GM19397 (cell line): ENCODE measurements at regions not wholly inside any gene's neighbourhood (a gene's known extent, or its start where the extent isn't known, plus 50 kb on each side); places are given as distances from the start of the nearest gene placed in this dataset.

Experiments
- ATAC-seq: cut with Tn5 transposase; IDR thresholded peaks from one replicate; pipeline ENCODE4 v1.9.1; 2021; ENCODE audit warnings: mild to moderate bottlenecking, moderate library complexity; ENCODE audit not compliant: unreplicated experiment

DNA sequence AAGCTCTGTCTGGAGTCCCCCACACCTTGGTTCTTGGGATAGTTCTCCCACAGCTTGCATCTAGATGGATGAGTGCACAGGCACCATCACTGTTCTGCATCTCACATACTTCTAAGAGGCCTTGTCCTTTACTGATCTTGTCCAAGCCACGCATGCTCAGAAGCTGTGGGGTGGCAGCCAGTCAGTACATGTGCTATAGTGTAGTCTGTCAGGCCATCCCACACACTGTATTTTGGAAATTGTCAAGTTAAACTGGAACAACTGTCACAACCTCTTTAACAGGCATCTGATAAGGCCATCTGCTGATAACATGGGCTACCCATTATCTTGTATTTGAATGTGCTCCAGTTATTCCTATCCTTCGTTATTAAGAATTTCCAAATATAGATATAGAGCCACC is 296.5 kb upstream of the AZI2 start:
- ATAC-seq, result no peak

DNA sequence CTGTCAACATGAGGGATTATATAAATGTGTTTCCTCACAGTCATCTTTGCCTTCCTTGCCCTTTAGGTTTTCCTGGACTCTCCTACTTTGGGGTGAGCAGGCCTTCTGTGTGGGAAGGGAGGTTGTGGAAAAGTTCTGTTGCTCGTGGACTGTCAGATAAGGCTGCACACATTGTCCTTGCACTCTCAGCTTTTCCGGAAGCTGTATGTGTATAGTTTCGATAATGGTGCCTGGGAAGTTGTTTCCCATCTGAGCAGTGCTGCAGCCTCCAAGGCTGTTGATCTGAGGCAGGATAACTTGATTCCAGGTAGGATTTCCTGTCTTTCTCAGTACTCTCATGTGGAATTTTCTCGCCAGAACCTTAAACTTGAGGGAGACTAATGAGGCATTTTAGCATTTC is 297.8 kb upstream of the AZI2 start:
- ATAC-seq, result no peak

DNA sequence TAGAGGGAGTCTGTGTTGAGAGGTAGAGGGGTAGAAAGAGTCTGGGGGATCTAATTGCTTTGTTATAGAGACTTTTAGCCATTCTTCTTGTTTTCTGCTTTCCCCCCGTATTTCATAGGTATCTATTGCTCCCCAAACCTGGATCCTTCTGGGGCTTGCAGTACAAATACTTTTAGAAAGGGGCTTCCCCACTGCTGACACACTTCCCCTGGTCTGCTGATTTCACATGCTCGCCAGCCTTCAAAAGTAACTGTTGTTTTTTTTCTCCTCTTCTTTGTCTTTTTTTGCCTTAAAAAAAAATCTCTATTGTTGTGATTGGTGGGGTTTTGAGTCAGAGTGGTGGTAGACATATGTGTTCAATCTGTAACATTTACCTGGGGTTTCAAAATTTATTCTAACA is 300.6 kb upstream of the AZI2 start:
- ATAC-seq, result no peak

DNA sequence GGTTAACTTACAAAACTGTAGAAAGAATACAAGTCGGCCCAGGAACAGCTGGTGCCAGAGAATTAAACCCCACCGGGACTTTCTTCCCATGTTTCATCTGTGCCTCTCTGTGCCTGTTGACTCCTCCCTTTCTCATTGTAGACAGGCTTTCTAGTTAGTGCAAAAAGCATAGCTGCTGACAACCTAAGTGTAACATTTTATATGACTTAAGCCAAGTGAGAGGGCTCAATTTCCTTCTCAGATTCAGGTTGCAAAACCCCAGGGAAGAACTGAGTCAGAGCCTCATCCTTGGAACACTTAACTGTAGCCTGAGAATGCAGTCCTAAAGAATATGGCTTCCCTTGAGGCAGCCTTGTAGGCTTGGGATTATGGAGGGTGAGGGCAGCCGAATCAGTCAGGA is 302.5 kb upstream of the AZI2 start:
- ATAC-seq, result no peak

DNA sequence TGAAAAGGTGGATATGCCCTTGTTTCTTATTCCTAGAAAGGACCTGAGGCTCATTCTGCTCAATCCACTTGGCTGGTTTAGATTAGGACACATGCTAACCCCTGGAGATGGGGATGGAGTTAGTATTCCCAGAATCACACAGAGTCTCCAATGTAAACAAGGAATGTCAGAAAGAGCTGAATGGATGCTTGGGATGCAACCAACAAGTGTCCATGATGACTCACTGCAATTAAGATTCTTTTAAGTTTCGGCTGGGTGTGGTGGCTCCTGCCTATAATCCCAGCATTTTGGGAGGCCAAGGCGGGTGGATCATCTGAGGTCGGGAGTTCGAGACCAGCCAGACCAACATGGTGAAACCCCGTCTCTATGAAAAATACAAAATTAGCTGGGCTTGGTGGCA is 315.5 kb upstream of the AZI2 start:
- ATAC-seq, result no peak

DNA sequence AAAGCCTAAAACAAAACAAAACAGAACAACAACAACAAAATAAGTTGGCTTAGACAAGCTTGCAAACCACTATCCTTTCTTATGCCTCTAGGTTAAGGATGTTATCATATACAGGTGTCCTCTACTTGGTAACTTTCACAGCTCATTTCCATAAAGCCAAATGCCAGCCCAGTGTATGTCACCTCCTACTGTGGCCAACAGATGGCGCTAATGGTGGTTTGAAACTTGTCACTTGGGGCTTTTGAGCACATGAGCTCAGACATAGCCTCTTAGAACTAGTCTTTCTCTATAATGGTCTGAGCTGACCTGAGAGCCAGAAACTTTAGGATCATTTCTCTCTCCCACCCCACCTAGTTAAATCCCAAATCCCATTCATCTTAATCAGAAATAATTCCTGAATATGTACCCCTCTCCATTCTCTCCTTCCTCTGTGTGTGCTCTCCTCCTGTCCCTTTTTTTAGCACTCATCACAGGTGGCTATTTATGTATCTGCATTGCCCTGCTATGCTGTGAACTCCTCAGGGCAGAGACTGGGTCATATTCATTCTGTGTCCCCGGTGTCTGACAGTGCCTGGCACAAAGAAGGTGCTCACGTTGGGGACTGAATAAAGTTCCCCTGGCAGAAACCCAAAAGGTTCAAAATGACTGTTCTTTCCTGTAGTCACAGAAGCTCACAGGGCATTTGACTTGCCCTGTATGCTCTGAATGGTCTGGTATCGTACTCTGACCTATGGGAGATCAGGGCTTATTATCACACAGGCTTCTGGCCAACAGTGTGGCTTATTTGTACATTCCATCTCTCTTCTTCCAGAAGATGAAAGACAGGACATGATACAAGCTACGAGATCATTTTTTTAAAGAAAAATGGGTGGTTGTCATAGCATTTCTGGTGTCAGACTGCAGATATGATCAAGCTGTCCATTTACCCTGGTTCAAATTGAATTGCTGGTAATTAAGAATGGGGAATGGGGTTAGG is 319.3 kb upstream of the AZI2 start:
- ATAC-seq, result peak; percentile 94

DNA sequence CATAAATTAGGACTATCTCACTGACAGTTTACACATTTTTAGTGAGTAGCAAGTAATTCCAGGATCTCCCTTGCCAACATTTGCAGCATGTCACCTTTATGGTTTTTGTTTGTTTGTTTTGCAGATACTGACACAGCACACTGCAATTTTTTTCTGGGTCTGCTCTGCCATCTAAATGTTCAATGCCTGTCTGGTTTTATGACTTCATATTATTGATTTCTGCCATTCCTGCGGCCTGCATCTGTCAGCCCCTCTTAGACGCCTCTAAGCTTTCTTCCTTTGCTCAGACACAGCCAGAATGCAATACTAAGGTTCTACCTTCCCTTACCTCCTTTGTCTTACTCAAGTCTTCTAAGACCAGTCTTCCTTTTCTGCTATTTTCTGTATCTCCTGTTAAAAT is 321.2 kb upstream of the AZI2 start:
- ATAC-seq, result no peak

DNA sequence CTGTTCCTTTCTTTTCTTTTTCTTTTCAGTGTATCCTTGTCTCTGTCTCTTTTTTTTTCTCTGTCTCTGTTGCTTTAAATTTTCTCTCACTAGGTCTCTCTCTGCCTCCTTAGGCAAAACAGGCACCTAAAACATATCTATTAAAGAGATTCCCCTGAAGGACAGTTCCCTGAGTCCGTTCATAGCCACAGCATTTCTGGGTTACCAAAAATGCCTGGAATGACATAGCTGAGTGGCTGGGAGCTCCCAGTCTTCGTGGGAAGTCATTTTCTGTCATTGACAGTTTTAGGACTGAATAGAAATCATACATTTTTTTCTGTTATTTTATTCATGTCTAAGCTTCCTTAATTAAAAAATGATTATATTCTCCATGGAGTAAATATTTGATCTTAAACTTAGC is 323.8 kb upstream of the AZI2 start:
- no peak for ATAC-seq

DNA sequence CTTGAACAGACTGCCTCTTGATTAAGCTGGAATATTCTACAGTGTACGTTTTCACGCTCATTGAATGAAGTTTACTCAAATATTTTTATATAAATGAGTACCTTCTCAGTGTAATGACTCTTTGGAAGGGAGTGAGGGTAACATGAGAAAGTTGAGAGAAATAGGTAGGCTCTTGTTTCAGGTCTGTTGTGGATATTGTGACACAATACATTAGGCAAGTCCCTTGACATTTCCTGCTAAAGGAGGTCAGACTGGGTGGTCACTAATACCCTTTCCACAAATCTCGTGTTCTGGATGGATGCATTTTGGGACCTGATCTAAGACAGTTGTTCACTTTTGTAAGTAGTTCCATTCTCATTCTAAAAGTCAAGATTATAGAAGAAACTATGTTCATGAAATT is 324.8 kb upstream of the AZI2 start:
- ATAC-seq, result no peak

DNA sequence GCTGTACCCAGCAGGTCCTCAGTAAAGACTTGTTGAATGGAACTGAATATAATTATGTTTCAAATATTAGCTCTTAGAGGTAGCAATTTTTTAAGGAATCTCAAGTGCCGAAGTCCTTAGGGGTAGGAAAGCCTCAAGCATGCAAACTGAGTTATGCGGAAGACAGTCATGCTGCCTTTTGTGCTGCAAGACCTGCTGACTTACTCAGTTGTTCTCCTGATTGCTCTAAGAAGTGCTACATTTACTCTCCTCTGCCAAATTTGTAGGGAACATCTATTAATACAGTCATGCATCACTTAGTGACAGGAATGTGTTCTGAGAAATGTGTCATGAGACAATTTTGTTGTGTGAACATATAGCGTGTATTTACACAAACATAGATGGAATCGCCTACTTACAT is 325.6 kb upstream of the AZI2 start:
- no peak for ATAC-seq

DNA sequence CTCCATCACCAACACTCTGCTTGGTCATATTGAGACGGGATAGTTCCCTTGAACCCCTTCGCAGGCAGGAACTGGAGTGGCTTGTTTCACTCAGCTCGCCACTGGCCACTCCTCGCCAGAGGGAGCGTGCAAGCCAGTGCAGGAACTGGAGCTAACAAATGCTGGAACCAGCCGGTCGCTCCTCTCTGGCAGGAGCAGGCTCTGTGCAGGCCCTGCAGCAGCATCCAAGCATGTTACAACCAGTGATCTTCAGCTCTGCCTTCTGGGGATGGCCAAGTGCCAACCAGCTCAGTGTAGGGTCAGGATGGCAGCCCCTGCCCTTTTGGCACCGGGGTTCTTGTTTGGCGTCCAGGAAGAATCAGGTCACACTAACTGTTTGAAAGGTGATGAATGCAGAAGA is 329.0 kb upstream of the AZI2 start:
- ATAC-seq, result no peak

DNA sequence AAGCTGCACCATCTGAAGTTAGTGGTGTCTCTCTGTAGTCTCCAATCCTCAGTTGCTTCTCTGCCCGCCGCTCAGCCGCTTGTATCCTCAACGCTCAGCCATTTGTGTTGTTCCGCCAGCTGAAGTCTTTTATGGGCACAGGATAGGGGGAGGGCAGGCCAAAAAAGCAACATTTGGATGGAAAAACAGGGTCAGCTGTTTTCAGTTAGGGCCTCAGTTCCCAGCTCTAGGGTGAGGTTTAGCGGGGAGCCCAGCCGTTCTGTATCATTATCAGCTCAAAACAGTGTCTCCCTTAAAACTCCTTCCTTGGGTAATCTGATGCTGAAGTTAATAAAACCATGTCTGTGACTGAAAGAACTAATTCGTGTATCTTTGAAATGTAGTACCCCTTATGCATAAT is 329.5 kb upstream of the AZI2 start:
- ATAC-seq, result no peak

DNA sequence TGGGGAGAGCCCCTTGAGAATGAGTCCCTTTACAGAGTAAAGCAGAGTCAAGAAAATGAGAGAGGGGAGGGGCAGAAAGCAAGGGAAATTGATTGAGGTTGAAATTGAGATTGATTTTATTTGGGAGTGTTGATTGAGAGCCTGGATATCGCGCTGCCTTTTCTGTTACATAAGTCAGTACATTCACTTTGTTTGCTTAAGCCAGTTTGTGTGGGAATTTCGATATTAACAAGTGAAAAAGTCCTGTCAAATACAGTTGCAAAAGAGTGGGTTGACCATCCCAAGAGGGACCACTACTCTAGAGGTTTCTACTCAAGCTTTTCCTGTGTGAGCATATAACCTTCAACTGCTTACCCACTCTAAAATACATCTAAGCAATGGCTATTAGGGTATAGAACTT is 331.4 kb upstream of the AZI2 start:
- ATAC-seq, result no peak

DNA sequence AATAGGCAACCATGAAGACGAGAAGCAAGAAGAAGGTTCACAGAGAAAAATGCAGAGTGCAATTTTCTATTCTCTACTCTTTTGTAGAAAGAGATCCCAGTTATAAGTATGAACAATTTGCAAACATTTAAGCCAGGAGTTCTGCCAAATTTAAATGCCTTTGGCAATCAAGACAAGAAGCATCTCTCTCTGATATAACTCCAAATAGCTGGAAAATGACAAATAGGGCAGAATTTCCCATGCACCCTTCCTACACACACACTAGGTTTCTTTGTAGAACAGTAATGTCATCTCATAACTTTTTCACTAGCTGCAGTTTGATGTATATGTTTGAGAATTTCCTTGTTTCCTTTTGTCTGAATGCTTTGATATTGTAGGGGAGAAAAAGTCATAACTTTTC is 333.5 kb upstream of the AZI2 start:
- no peak for ATAC-seq

DNA sequence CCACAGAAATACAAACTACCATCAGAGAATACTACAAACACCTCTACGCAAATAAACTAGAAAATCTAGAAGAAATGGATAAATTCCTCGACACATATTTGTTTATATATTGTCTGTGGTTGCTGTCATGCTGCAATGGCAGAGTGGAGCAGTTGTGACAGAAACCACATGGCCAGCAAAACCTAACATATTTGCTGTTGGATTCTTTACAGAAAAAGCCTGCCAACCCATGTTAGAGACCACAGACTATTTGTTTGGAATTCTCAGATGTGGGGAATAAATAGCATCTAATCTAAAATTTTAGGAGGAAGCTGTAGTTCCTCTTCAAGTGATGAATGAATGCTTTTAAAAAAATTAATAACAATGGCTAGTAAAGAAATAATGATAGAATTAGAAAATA is 341.6 kb upstream of the AZI2 start:
- ATAC-seq, result no peak

DNA sequence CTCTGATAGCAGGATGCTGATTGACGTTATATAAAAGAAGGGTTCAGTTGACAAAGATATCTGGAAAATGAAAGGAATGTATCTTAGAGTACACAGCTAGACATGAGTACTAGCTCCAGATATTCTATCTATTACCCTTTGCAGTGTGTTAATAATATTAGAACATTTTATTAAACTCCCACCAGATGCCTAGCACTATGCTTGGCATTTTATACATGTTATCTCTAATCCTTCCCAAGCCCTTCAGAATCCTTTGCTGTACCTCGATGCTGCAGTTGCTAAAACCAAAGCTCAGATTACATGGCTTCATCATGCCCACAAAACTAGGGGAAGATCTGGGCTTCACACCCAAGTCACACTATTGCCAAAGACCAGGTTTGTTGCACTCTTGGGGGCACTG is 350.1 kb upstream of the AZI2 start:
- ATAC-seq, result no peak

DNA sequence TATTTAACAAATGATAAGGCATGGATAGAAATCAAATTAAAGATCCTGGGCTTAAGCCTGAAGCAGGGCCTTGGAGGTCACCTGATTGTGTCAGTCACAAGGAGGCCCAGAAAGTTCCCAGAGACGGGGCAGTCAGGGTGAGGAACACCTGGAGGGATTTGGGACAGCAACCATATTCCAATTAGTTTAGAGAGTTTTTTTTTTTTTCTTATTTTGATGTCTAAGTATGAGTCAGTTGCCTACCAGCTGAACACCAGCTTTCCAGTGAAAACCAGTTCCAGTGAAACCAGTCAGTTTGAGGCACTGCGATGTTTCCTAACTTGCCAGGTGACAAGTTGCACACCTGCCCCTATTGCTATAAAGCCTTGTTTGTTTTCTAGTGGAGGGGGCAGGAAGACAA is 350.7 kb upstream of the AZI2 start:
- ATAC-seq, result no peak

DNA sequence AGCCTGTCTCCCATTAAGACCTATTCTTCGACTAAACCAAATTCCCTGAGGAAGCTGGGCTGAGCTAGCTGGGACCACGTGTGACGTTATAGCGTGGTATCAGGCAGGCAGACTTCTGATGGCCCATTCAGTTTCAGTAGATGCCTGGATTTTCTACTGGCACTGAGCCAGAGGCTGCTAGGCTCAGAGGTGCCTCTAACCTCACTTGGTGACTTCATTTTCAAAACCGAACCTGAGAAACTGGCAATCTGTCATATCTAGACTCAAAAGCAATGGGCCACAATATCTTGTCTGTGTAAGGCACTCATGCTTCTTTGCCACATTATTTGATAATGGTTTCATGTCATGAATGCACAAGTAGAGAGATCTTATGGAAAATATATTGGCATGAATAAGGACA is 352.1 kb upstream of the AZI2 start:
- no peak for ATAC-seq

DNA sequence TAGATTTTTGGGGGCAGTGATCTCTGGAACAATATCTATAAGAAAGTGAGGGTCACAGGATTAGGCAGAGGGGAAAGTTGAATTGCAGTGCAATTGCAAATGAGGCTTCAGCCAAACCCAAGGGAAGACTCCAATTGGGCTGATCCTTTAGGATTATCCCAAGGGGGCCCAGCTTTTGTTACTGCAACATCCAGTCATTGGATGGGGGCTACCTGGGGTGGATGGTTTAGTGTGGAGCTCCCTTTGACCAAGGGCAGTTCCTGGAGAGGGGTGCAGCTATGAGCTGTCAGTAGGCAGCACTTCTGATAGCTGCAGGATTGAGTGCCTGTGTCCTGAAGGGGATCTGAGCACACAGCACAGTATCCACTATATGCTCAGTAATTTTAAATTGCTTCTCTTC is 355.2 kb upstream of the AZI2 start:
- no peak for ATAC-seq

DNA sequence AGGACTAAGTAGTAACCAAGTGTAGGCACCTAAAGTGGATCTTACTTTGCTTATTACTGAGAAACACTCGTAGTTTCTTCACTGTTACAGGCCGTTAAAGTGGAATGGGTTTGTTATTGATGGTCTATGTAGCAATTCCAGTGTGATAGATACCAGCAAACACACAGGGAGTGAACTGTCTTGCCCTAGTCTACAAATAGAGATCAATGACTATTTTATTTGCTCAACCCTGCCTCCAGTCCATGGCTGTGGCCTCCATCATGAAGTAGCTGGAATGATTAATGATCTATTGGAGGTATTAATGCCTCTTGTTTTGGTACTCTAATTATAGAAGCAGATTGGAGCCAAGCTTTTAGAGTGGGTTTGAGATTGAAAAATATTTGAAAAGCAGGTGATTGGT is 362.7 kb upstream of the AZI2 start:
- ATAC-seq, result no peak

DNA sequence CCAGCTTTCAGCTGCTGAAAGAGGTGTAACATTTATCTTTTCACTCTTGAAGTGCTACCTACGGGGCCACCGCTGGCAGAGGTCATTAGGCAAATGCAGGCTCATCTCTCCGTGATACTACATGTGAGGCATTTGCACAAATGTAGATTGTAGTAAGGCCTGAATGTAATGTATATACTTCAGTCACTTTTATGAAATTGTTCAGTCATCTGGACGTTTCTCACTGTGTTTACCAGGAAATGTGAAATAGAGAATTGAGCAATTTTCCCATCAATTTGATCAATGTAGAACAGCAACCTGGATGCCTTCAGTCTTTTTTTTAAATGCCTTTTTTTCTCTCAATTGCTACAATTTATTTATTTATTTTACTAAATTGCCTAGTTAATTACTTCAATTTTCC is 368.3 kb upstream of the AZI2 start:
- no peak for ATAC-seq

DNA sequence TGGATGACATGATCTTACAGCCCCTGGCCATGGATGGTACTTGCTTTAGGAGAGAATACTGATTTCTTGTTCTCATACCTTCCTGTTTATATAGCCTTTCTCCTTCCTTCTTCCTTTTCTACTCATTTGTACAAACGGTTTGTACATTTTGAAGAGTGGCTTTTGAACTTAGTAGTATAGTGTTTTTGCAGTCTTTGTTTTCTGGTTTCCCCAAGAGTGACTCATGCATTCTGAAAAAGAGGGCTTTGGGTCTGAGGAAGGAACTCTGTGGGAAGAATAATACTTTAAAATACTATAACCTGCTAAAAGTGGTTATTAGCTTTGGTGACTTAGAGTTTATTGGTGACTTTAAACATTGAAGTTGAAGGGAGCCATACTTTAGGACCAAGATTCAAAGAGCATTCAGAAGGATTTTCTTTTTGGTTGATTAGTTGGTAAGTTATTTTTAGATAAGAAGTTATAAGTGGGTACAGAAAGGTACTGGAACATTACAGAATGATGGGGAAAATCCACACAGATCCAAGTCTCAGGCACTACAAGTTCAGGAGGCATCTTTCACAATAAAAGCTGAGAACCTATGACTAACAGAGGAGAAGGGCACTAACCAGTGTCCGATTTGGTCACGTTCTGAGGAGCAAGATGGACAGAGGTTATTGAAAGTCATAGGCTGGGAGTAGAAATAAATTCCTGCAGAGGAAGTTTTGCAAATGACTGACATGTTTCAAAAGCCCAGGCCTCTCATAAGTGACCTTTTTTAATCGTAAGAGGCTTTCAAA is 369.6 kb upstream of the AZI2 start:
- no peak for ATAC-seq
